ENCODE measurements at regions not wholly inside any gene's neighbourhood (a gene's known extent, or its start where the extent isn't known, plus 50 kb on each side); places are given as distances from the start of the nearest gene placed in this dataset.

GRCh38 chr17:15177343-15177742 is 87.8 kb downstream of the PMP22 start:
- no peak for DNase-seq (ENCODE audit: low read depth in 3 of 3)

- no peak for DNase-seq (ENCODE audit: low read depth in 3 of 3)
These were observed 89.8 kb downstream of the PMP22 start for GRCh38 chr17:15175356-15175755.

GRCh38 chr17:15171167-15172047 is 93.7 kb downstream of the PMP22 start:
- peak; percentile 1 to 8 (median 7) for DNase-seq (ENCODE audit: low read depth in 3 of 3)

- no peak for DNase-seq (ENCODE audit: low read depth in 3 of 3)
These were observed 95.5 kb downstream of the PMP22 start for GRCh38 chr17:15169676-15170075.

- no peak for DNase-seq (ENCODE audit: low read depth in 3 of 3)
These were observed 96.7 kb downstream of the PMP22 start for GRCh38 chr17:15168379-15168778.

- DNase-seq (ENCODE audit: low read depth in 3 of 3): no peak
These were observed 103.7 kb downstream of the PMP22 start for GRCh38 chr17:15161395-15161794.

- DNase-seq (ENCODE audit: low read depth in 3 of 3): no peak
These were observed 108.1 kb downstream of the PMP22 start for GRCh38 chr17:15157051-15157450.

- DNase-seq (ENCODE audit: low read depth in 3 of 3): no peak
These were observed 110.5 kb downstream of the PMP22 start for GRCh38 chr17:15154618-15155017.

- no peak for DNase-seq (ENCODE audit: low read depth in 3 of 3)
These were observed 119.5 kb downstream of the PMP22 start for GRCh38 chr17:15145621-15146020.

- DNase-seq (ENCODE audit: low read depth in 3 of 3): no peak
These were observed 121.6 kb downstream of the PMP22 start for GRCh38 chr17:15143524-15143923.

GRCh38 chr17:15134363-15134762 is 130.8 kb downstream of the PMP22 start:
- no peak for DNase-seq (ENCODE audit: low read depth in 3 of 3)

- DNase-seq (ENCODE audit: low read depth in 3 of 3): no peak
These were observed 131.3 kb downstream of the PMP22 start for GRCh38 chr17:15133826-15134225.

- DNase-seq (ENCODE audit: low read depth in 3 of 3): no peak
These were observed 132.0 kb downstream of the PMP22 start for GRCh38 chr17:15133143-15133542.

- DNase-seq (ENCODE audit: low read depth in 3 of 3): no peak
These were observed 134.7 kb downstream of the PMP22 start for GRCh38 chr17:15130426-15130825.

GRCh38 chr17:15129986-15130385 is 135.1 kb downstream of the PMP22 start:
- DNase-seq (ENCODE audit: low read depth in 3 of 3): no peak

- no peak for DNase-seq (ENCODE audit: low read depth in 3 of 3)
These were observed 140.4 kb downstream of the PMP22 start for GRCh38 chr17:15124746-15125145.

GRCh38 chr17:15124264-15124595 is 140.9 kb downstream of the PMP22 start:
- DNase-seq (ENCODE audit: low read depth in 3 of 3): no peak

- DNase-seq (ENCODE audit: low read depth in 3 of 3): no peak
These were observed 141.4 kb downstream of the PMP22 start for GRCh38 chr17:15123593-15124263.

- no peak for DNase-seq (ENCODE audit: low read depth in 3 of 3)
These were observed 142.3 kb downstream of the PMP22 start for GRCh38 chr17:15122857-15123256.

GRCh38 chr17:15121426-15121825 is 143.7 kb downstream of the PMP22 start:
- no peak for DNase-seq (ENCODE audit: low read depth in 3 of 3)

GRCh38 chr17:15119968-15120367 is 145.2 kb downstream of the PMP22 start:
- DNase-seq (ENCODE audit: low read depth in 3 of 3): no peak

- DNase-seq (ENCODE audit: low read depth in 3 of 3): no peak
These were observed 147.9 kb downstream of the PMP22 start for GRCh38 chr17:15117239-15117638.
